Activated CD8-positive, alpha-beta T cell treated with anti-CD3 and anti-CD28 coated beads for 36 hours (primary cell): ENCODE measurements at regions not wholly inside any gene's neighbourhood (a gene's known extent, or its start where the extent isn't known, plus 50 kb on each side); places are given as distances from the start of the nearest gene placed in this dataset.
"Not testable (repeated sequence)": the region's sequence is repeated elsewhere in the genome, so short reads cannot be mapped to it uniquely, and the experiment has no call there.

ENCODE experiments used
- ATAC-seq: fragments of 200-7000 bp; cut with Tn5 transposase; one replicate; pipeline ENCODE4 v1.10.0; 2021; ENCODE audit warnings: mild to moderate bottlenecking, moderate library complexity
- CTCF ChIA-PET: fragments of 350-600 bp; sonication (Branson Sonifier 250); formaldehyde crosslinking; loops from one replicate; lab custom pipeline; 2021; ENCODE audit warnings: antibody characterized with exemption; lab: Charles Lee
- POLR2A ChIA-PET: fragments of 350-600 bp; sonication (Branson Sonifier 250); formaldehyde crosslinking; loops from one replicate; lab custom pipeline; 2021; ENCODE audit warnings: antibody characterized with exemption; lab: Charles Lee
- DNase-seq: peaks from one replicate; pipeline ENCODE4 v3.0.0-alpha.2; 2020
- H3K27ac Mint-ChIP-seq: one replicate; pipeline ENCODE4 v1.8.0; 2021; ENCODE audit warnings: mild to moderate bottlenecking, mixed read lengths
- H3K27me3 Mint-ChIP-seq: one replicate; pipeline ENCODE4 v1.8.0; 2021; ENCODE audit warnings: mixed read lengths
- H3K36me3 Mint-ChIP-seq: one replicate; pipeline ENCODE4 v1.8.0; 2021; ENCODE audit warnings: low read depth, mixed read lengths
- H3K4me1 Mint-ChIP-seq: one replicate; pipeline ENCODE4 v1.8.0; 2021; ENCODE audit warnings: low read depth, mixed read lengths
- H3K4me3 Mint-ChIP-seq: one replicate; pipeline ENCODE4 v1.8.0; 2021; ENCODE audit warnings: mild to moderate bottlenecking, moderate library complexity, mixed read lengths
- H3K9me3 Mint-ChIP-seq: one replicate; pipeline ENCODE4 v1.8.0; 2021; ENCODE audit warnings: mixed read lengths
- CTCF ChIP-seq: fragments of 200-600 bp; IDR thresholded peaks from one replicate; pipeline ENCODE4 v1.8.0; 2022; ENCODE audit warnings: antibody characterized with exemption, mild to moderate bottlenecking
- intact Hi-C: fragments of 100-400 bp; cut with micrococcal nuclease; formaldehyde crosslinking; loops from one replicate; pipeline ENCODE4 v1.10.0; 2022

GRCh38 chr20:4325548-4326187 is 76.6 kb upstream of the ADRA1D start:
- H3K27me3 Mint-ChIP-seq = peaks cover 3% of the 10 kb centered on the region
- ATAC-seq (no peak), DNase-seq (no peak)
- CTCF ChIA-PET = interaction anchor here (0.8 kb wide), 1 partner anchor 21 kb away, joined by 3 read pairs; no protein-coding TSS in a partner anchor
- H3K27ac Mint-ChIP-seq = no peak overlapping the region
- POLR2A ChIA-PET = no interaction called here
- no peak for TF ChIP-seq CTCF
- H3K36me3 Mint-ChIP-seq = no peaks in the 10 kb centered on the region
- peaks cover 2% of the 10 kb centered on the region for H3K9me3 Mint-ChIP-seq
- intact Hi-C loops = no loop called here
- H3K4me3 Mint-ChIP-seq = no peak overlapping the region
- H3K4me1 Mint-ChIP-seq = no peaks in the 10 kb centered on the region

- intact Hi-C loops = no loop called here
Measured at GRCh38 chr20:4324611-4325243, 75.6 kb upstream of the ADRA1D start.

GRCh38 chr20:4322499-4322898 is 73.4 kb upstream of the ADRA1D start:
- Mint-ChIP-seq H3K4me3 (no peak overlapping the region), H3K36me3 (no peaks in the 10 kb centered on the region), H3K27me3 (peaks cover 4% of the 10 kb centered on the region), H3K9me3 (peaks cover 2% of the 10 kb centered on the region), H3K4me1 (no peaks in the 10 kb centered on the region), H3K27ac (no peak overlapping the region)
- intact Hi-C loops = no loop called here
- TF ChIP-seq CTCF = no peak
- CTCF ChIA-PET = no interaction called here
- DNase-seq (no peak), ATAC-seq (no peak)
- POLR2A ChIA-PET = interaction anchor here (0.5 kb wide), 1 partner anchor 766 kb away, joined by 3 read pairs; no protein-coding TSS in a partner anchor

More at GRCh38 chr20:4324611-4325243, 75.6 kb upstream of the ADRA1D start:
- no peak overlapping the region for H3K27ac Mint-ChIP-seq
- POLR2A ChIA-PET = no interaction called here
- peaks cover 3% of the 10 kb centered on the region for H3K27me3 Mint-ChIP-seq
- ATAC-seq (no peak), DNase-seq (no peak)
- peaks cover 2% of the 10 kb centered on the region for H3K9me3 Mint-ChIP-seq
- H3K4me1 Mint-ChIP-seq = no peaks in the 10 kb centered on the region
- CTCF ChIA-PET = no interaction called here
- TF ChIP-seq CTCF = no peak
- no peaks in the 10 kb centered on the region for H3K36me3 Mint-ChIP-seq
- H3K4me3 Mint-ChIP-seq = no peak overlapping the region

GRCh38 chr20:4320291-4320690 is 71.2 kb upstream of the ADRA1D start:
- Mint-ChIP-seq H3K27me3 (peaks cover 1% of the 10 kb centered on the region), H3K4me3 (no peak overlapping the region), H3K27ac (no peak overlapping the region), H3K4me1 (no peaks in the 10 kb centered on the region), H3K9me3 (peaks cover 4% of the 10 kb centered on the region), H3K36me3 (no peaks in the 10 kb centered on the region)
- no peak for ATAC-seq
- ChIA-PET CTCF (no interaction called here), POLR2A (no interaction called here)
- DNase-seq = no peak
- intact Hi-C loops = no loop called here
- TF ChIP-seq CTCF = no peak

- no peaks in the 10 kb centered on the region for H3K36me3 Mint-ChIP-seq
- intact Hi-C loops = no loop called here
Measured at GRCh38 chr20:4318891-4319290, 69.8 kb upstream of the ADRA1D start.

GRCh38 chr20:4310616-4311015 is 61.5 kb upstream of the ADRA1D start:
- intact Hi-C loops, H3K27ac Mint-ChIP-seq, H3K36me3 Mint-ChIP-seq, CTCF ChIA-PET, H3K27me3 Mint-ChIP-seq, POLR2A ChIA-PET, H3K4me3 Mint-ChIP-seq, H3K4me1 Mint-ChIP-seq, ATAC-seq, DNase-seq: not testable (repeated sequence)
- H3K9me3 Mint-ChIP-seq = peaks cover 12% of the 10 kb centered on the region

More at GRCh38 chr20:4318891-4319290, 69.8 kb upstream of the ADRA1D start:
- no peak overlapping the region for H3K4me3 Mint-ChIP-seq
- peaks cover 4% of the 10 kb centered on the region for H3K9me3 Mint-ChIP-seq
- ATAC-seq (no peak), DNase-seq (no peak)
- no peaks in the 10 kb centered on the region for H3K4me1 Mint-ChIP-seq
- no peak overlapping the region for H3K27ac Mint-ChIP-seq
- ChIA-PET CTCF (no interaction called here), POLR2A (no interaction called here)
- TF ChIP-seq CTCF = no peak
- H3K27me3 Mint-ChIP-seq = peaks cover 5% of the 10 kb centered on the region
